ENCODE measurements at regions not wholly inside any gene's neighbourhood (a gene's known extent, or its start where the extent isn't known, plus 50 kb on each side); places are given as distances from the start of the nearest gene placed in this dataset.

- intact Hi-C loops (cut with micrococcal nuclease), result loop anchor here (2.0 to 5.0 kb wide), 3 partner anchors 63 to 88 kb away; no protein-coding TSS in a partner anchor
- TF ChIP-seq EZH2phosphoT487 (IDR thresholded peaks at IDR 0.05; ENCODE audit: borderline replicate concordance, low read length) (no peak), EZH2 (IDR thresholded peaks at IDR 0.05; ENCODE audit: low read length, unreplicated experiment) (no peak), CTCF (conservative IDR thresholded peaks at IDR 0.05; ENCODE audit: low read depth, low read length) (no peak)
- no TSS peak for BruUV-seq (replicated peaks)
- ATAC-seq, result peak; percentile 61
- H3K4me1 ChIP-seq (ENCODE audit: insufficient read depth, low read length), result peaks cover 20% of the 10 kb centered on the region
- H3K79me2 ChIP-seq (ENCODE audit: low read length), result no peaks in the 10 kb centered on the region
- H3K9ac ChIP-seq (ENCODE audit: low read length), result peak overlapping the region; percentile 26; the same call in 1 of the 2 replicates
- H3F3A ChIP-seq (ENCODE audit: low read length, unreplicated experiment), result no peaks in the 10 kb centered on the region
- H4K20me1 ChIP-seq (ENCODE audit: low read length), result no peaks in the 10 kb centered on the region
- H3K9me3 ChIP-seq (ENCODE audit: low read length), result no peaks in the 10 kb centered on the region
- peak; percentile 89 for DNase-seq
- H3K36me3 ChIP-seq (ENCODE audit: low read depth, low read length), result no peaks in the 10 kb centered on the region
- H3K9me2 ChIP-seq (replicated peaks; ENCODE audit: low read length), result no peaks in the 10 kb centered on the region
- ChIA-PET CTCF (no interaction called here), POLR2A (ENCODE audit: unreplicated experiment) (no interaction called here)
- H3K27me3 ChIP-seq (ENCODE audit: low read length), result no peaks in the 10 kb centered on the region
- peak overlapping the region; percentile 67 for H3K4me3 ChIP-seq (ENCODE audit: low read length)
- H3K27ac ChIP-seq (ENCODE audit: low read length), result peak overlapping the region; percentile 33
- H3K4me2 ChIP-seq (ENCODE audit: low read length), result peak overlapping the region; percentile 96
- peak overlapping the region; percentile 72 for H2AFZ ChIP-seq (ENCODE audit: low read length)
Observed at GRCh38 chr6:85865420-85866369, 223.0 kb upstream of the SYNCRIP start.

DNA sequence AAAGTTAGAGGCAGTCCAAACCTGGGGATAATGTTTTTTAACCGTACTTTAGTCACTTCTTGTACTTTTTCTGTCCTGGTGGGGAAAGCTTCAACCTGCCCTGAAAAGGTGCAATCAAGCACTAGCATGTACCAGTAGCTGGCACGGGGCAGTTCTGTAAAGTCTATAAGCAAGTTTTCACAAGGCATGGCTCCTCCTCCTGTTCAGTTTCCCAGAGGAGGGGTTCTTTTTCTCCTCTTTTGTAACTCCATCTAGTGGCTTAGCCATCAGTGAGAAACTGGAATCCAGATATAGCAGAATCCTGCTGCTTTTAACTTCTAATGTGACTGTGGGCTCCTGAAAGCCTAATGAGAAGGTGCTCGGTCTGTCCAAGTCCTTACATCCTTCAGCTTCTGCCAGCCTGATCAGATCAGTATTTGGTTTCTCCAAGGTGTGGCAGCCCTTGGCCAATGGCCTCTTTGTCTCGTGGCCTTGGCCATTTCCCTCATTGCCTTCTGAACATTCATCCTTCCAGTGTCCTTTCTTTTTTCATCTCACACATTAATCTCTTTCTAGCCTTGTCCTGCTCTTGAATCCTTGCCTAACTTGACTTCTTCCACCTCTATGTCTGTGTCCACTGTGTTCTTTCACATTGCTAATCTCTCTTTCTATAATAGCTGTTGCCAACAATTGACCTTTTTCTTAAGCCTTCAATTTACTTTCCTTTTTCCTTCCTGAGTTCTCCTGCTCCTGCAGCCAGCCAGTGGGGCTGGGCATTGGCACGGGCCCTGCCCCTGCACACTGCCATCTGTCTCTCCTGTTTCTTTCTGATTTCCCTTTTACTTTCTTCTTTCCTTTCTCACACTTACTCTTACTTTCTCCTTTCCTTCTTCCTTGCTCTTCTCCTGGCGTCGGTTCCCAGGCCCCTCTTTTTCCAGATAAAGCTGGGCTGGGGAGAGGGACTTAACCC lies 222.0 kb upstream of the SYNCRIP start:
- Histone ChIP-seq H3K9me2 (replicated peaks; ENCODE audit: low read length) (no peaks in the 10 kb centered on the region), H3K9me3 (ENCODE audit: low read length) (no peaks in the 10 kb centered on the region), H3K27me3 (ENCODE audit: low read length) (no peaks in the 10 kb centered on the region), H3K27ac (ENCODE audit: low read length) (0 out of 2 replicates have a peak overlapping the region, but pooled peaks have one; percentile 1), H3K36me3 (ENCODE audit: low read depth, low read length) (no peaks in the 10 kb centered on the region), H4K20me1 (ENCODE audit: low read length) (no peaks in the 10 kb centered on the region), H3K4me2 (ENCODE audit: low read length) (peak overlapping the region; percentile 96), H3K79me2 (ENCODE audit: low read length) (no peaks in the 10 kb centered on the region), H3K4me3 (ENCODE audit: low read length) (peak overlapping the region; percentile 67), H3K9ac (ENCODE audit: low read length) (no peak overlapping the region), H3K4me1 (ENCODE audit: insufficient read depth, low read length) (peaks cover 20% of the 10 kb centered on the region), H3F3A (ENCODE audit: low read length, unreplicated experiment) (no peaks in the 10 kb centered on the region), H2AFZ (ENCODE audit: low read length) (peak overlapping the region; percentile 72)
- TF ChIP-seq CTCF (conservative IDR thresholded peaks at IDR 0.05; ENCODE audit: low read depth, low read length) (no peak; the same call in 1 of the 2 replicates), EZH2 (IDR thresholded peaks at IDR 0.05; ENCODE audit: low read length, unreplicated experiment) (no peak), EZH2phosphoT487 (IDR thresholded peaks at IDR 0.05; ENCODE audit: borderline replicate concordance, low read length) (no peak)
- ATAC-seq (peak; percentile 60), DNase-seq (peak; percentile 28)
- ChIA-PET CTCF (no interaction called here), POLR2A (ENCODE audit: unreplicated experiment) (no interaction called here)
- no TSS peak for BruUV-seq (replicated peaks)
- intact Hi-C loops (cut with micrococcal nuclease), result loop anchor here (2.0 to 5.0 kb wide), 3 partner anchors 62 to 87 kb away; no protein-coding TSS in a partner anchor

All from PC-3 (cell line).